H1 (cell line): ENCODE measurements at regions not wholly inside any gene's neighbourhood (a gene's known extent, or its start where the extent isn't known, plus 50 kb on each side); places are given as distances from the start of the nearest gene placed in this dataset.

Experiments
- CTCF ChIA-PET: fragments of 300-600 bp; sonication (Branson Sonifier 250); formaldehyde crosslinking; loops from one replicate; lab custom pipeline; 2021; ENCODE audit not compliant: partially characterized antibody; lab: Charles Lee
- POLR2A ChIA-PET: fragments of 300-600 bp; sonication (Branson Sonifier 250); formaldehyde crosslinking; loops from one replicate; lab custom pipeline; 2021; ENCODE audit warnings: inconsistent platforms; ENCODE audit not compliant: partially characterized antibody; lab: Charles Lee
- DNase-seq, 2 experiments: peaks; one replicate each; pipeline versions ENCODE4 v3.0.0 to v3.0.0-alpha.2; 2010 to 2022; ENCODE audit warnings: low spot score in 2 of 2, low read depth in 1 of 2, mixed read lengths in 1 of 2
- FAIRE-seq: peaks from 2 replicates; lab custom pipeline; 2011; peaks lifted over from hg19 to GRCh38; lab: Jason Lieb, UNC
- H2AFZ ChIP-seq: 2 replicates; pipeline ENCODE4 v1.8.1; 2012; ENCODE audit warnings: low read length, inconsistent platforms
- H2AK5ac ChIP-seq: 2 replicates; pipeline ENCODE4 v1.6.1; 2013; ENCODE audit warnings: low read depth, low read length
- H2BK120ac ChIP-seq: replicated peaks from 2 replicates; pipeline ENCODE3; 2013; ENCODE audit warnings: low read depth, low read length, inconsistent platforms
- H2BK12ac ChIP-seq: 2 replicates; pipeline ENCODE4 v1.6.1; 2013; ENCODE audit warnings: low read depth, low read length
- H2BK15ac ChIP-seq: 2 replicates; pipeline ENCODE4 v1.6.1; 2013; ENCODE audit warnings: low read length
- H2BK20ac ChIP-seq: 2 replicates; pipeline ENCODE4 v1.6.1; 2013; ENCODE audit warnings: low read length
- H2BK5ac ChIP-seq: 2 replicates; pipeline ENCODE4 v1.6.1; 2013; ENCODE audit warnings: low read depth, low read length
- H3K14ac ChIP-seq: 2 replicates; pipeline ENCODE4 v1.6.1; 2013; ENCODE audit warnings: inconsistent platforms; ENCODE audit not compliant: insufficient read length
- H3K18ac ChIP-seq: 2 replicates; pipeline ENCODE4 v1.6.1; 2013; ENCODE audit warnings: low read length; ENCODE audit errors: extremely low read depth
- H3K23ac ChIP-seq: 2 replicates; pipeline ENCODE4 v1.6.1; 2013; ENCODE audit warnings: inconsistent platforms; ENCODE audit not compliant: insufficient read length
- H3K23me2 ChIP-seq: 2 replicates; pipeline ENCODE4 v1.6.1; 2013; ENCODE audit warnings: low read depth, low read length
- H3K27ac ChIP-seq: 2 replicates; pipeline ENCODE4 v1.6.1; 2011; ENCODE audit warnings: low read depth, low read length, inconsistent platforms
- H3K27me3 ChIP-seq, 4 experiments: replicated peaks in 1 of 4; 1 replicate in 1 of 4; 2 replicates in 3 of 4; pipeline versions ENCODE4 v1.6.1 to v1.8.1; 2011 to 2013; ENCODE audit warnings: low read length in 3 of 4, mild to moderate bottlenecking in 3 of 4, inconsistent platforms in 2 of 4, mixed read lengths in 2 of 4, moderate library complexity in 1 of 4; ENCODE audit not compliant: control insufficient read depth in 3 of 4, insufficient read depth in 3 of 4; ENCODE audit errors: extremely low read depth in 1 of 4
- H3K36me3 ChIP-seq, 4 experiments: 2 replicates each; pipeline versions ENCODE4 v1.6.1 to v1.8.1; 2011 to 2013; ENCODE audit warnings: mild to moderate bottlenecking in 4 of 4, low read length in 3 of 4, moderate library complexity in 2 of 4, control low read depth in 1 of 4, inconsistent platforms in 1 of 4; ENCODE audit not compliant: insufficient read depth in 4 of 4, control insufficient read depth in 2 of 4
- H3K4ac ChIP-seq: replicated peaks from 2 replicates; pipeline ENCODE3; 2013; ENCODE audit warnings: low read length, low read depth, mixed read lengths, inconsistent platforms; ENCODE audit not compliant: insufficient read length
- H3K4me1 ChIP-seq, 4 experiments: replicated peaks in 1 of 4; 1 replicate in 1 of 4; 2 replicates in 3 of 4; pipeline versions ENCODE4 v1.6.1 to v1.8.1; 2011 to 2013; ENCODE audit warnings: low read length in 3 of 4, inconsistent platforms in 2 of 4, mixed read lengths in 1 of 4; ENCODE audit not compliant: insufficient read depth in 4 of 4, control insufficient read depth in 3 of 4
- H3K4me2 ChIP-seq, 2 experiments: 2 replicates each; pipeline versions ENCODE4 v1.6.1 to v1.8.1; 2011 to 2013; ENCODE audit warnings: low read depth in 2 of 2, low read length in 2 of 2, control low read depth in 1 of 2, inconsistent platforms in 1 of 2, mild to moderate bottlenecking in 1 of 2; ENCODE audit not compliant: insufficient read depth in 1 of 2
- H3K4me3 ChIP-seq, 4 experiments: fragments of 200-600, 300-600 bp in 1 of 4; sonication (generic), shearing (Covaris generic), sonication (Bioruptor Twin) in 1 of 4; 2 replicates each; pipeline versions ENCODE4 v1.5.1 to v1.8.1; 2011 to 2016; ENCODE audit warnings: low read length in 4 of 4, low read depth in 3 of 4, control low read depth in 2 of 4, inconsistent platforms in 2 of 4, mild to moderate bottlenecking in 2 of 4, mixed read lengths in 1 of 4, moderate library complexity in 1 of 4; ENCODE audit not compliant: insufficient read depth in 2 of 4; ENCODE audit errors: extremely low read depth in 1 of 4
- H3K56ac ChIP-seq: replicated peaks from 2 replicates; pipeline ENCODE3; 2013; ENCODE audit warnings: low read depth, mild to moderate bottlenecking, mixed read lengths, low read length, inconsistent platforms; ENCODE audit not compliant: insufficient read length
- H3K79me1 ChIP-seq: 2 replicates; pipeline ENCODE4 v1.6.1; 2013; ENCODE audit warnings: low read depth, low read length, control low read depth
- H3K79me2 ChIP-seq, 2 experiments: 2 replicates each; pipeline versions ENCODE4 v1.6.1 to v1.8.1; 2012 to 2013; ENCODE audit warnings: low read length in 2 of 2, mild to moderate bottlenecking in 2 of 2, inconsistent platforms in 1 of 2; ENCODE audit not compliant: insufficient read depth in 2 of 2, control insufficient read depth in 1 of 2
- H3K9ac ChIP-seq, 4 experiments: replicated peaks in 1 of 4; 1 replicate in 1 of 4; 2 replicates in 3 of 4; pipeline versions ENCODE4 v1.6.1 to v1.8.1; 2011 to 2013; ENCODE audit warnings: low read depth in 3 of 4, low read length in 3 of 4, control low read depth in 2 of 4, mild to moderate bottlenecking in 2 of 4, moderate library complexity in 2 of 4, inconsistent platforms in 1 of 4; ENCODE audit errors: extremely low read depth in 1 of 4
- H3K9me3 ChIP-seq, 2 experiments: 2 replicates each; pipeline versions ENCODE4 v1.6.1 to v1.8.1; 2012 to 2013; ENCODE audit warnings: mild to moderate bottlenecking in 2 of 2, moderate library complexity in 2 of 2, control low read depth in 1 of 2, inconsistent platforms in 1 of 2, low read depth in 1 of 2, low read length in 1 of 2, mixed read lengths in 1 of 2; ENCODE audit not compliant: insufficient read depth in 2 of 2
- H4K20me1 ChIP-seq, 2 experiments: replicated peaks in 1 of 2; 2 replicates each; pipeline versions ENCODE3 to v1.8.1; 2011 to 2013; ENCODE audit warnings: inconsistent platforms in 2 of 2, low read length in 2 of 2, mild to moderate bottlenecking in 1 of 2; ENCODE audit not compliant: insufficient read depth in 2 of 2, control insufficient read depth in 1 of 2
- H4K5ac ChIP-seq: 2 replicates; pipeline ENCODE4 v1.6.1; 2013; ENCODE audit warnings: low read length, low read depth, mixed read lengths, inconsistent platforms; ENCODE audit not compliant: insufficient read length
- H4K8ac ChIP-seq: 2 replicates; pipeline ENCODE4 v1.8.0; 2013; ENCODE audit warnings: mild to moderate bottlenecking, moderate library complexity, low read length, inconsistent platforms; ENCODE audit not compliant: insufficient read depth; ENCODE audit errors: extremely low read depth
- H4K91ac ChIP-seq: replicated peaks from 2 replicates; pipeline ENCODE3; 2013; ENCODE audit warnings: low read length, mixed read lengths, inconsistent platforms; ENCODE audit not compliant: insufficient read length
- ZNF274 ChIP-seq: IDR thresholded peaks from 2 replicates; pipeline ENCODE4 v1.7.0; 2012; ENCODE audit warnings: low read length, borderline replicate concordance; ENCODE audit errors: extremely low read depth
- WGBS, 2 experiments: shearing (Covaris generic) in 1 of 2; methylation state at CpG; one replicate each; pipeline versions ENCODE4 v1.1.6 to v1.1.7; 2013 to 2015; ENCODE audit warnings: low lambda C conversion rate in 2 of 2, mixed read lengths in 2 of 2, inconsistent platforms in 1 of 2, low coverage in 1 of 2, missing lambda C conversion rate in 1 of 2; ENCODE audit not compliant: insufficient replicate concordance in 2 of 2, insufficient coverage in 1 of 2, insufficient read length in 1 of 2; ENCODE audit errors: extremely low coverage in 1 of 2, missing lambda C conversion rate in 1 of 2; 5-methylcytosine and 5-hydroxymethylcytosine counted together

DNA sequence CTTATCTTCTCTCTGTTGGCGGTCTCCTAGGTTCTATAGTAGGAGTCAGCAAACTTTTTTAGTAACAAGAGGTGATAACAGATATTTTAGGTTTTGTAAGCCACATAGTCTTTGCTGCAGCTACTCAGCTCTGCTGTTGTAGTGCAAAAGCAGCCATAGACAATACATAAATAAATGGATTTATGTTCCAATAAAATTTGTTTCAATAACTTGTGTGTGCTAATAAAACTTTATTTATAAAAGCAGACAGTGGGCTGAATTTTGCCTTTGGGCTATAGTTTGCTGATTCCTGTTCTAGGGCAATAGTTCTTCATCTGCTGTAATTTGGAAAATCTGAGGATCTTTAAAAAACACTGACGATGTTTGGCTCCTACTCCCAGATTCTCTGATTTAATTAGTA lies 469.4 kb upstream of the TNC start:
- Histone ChIP-seq H3K4me3 (no peak overlapping the region), H4K8ac (no peak overlapping the region), H4K91ac (no peak overlapping the region), H2BK5ac (no peak overlapping the region), H3K4me2 (no peak overlapping the region), H3K79me1 (no peaks in the 10 kb centered on the region), H3K4me1 (peaks cover 0 to 2% (median 1%) of the 10 kb centered on the region in 4 experiments; a peak in 2 of 7 replicates), H3K9ac (no peak overlapping the region), H3K23me2 (peaks cover 2% of the 10 kb centered on the region; the same call in 1 of the 2 replicates), H2BK120ac (no peak overlapping the region), H3K23ac (no peak overlapping the region), H3K79me2 (no peaks in the 10 kb centered on the region), H3K27ac (no peak overlapping the region), H3K27me3 (no peaks in the 10 kb centered on the region), H4K20me1 (no peaks in the 10 kb centered on the region), H2BK15ac (no peak overlapping the region), H2AK5ac (no peak overlapping the region), H3K36me3 (no peaks in the 10 kb centered on the region), H3K9me3 (no peaks in the 10 kb centered on the region), H2BK12ac (no peak overlapping the region), H4K5ac (no peak overlapping the region), H3K56ac (no peak overlapping the region), H2BK20ac (no peak overlapping the region), H3K18ac (no peak overlapping the region), H3K14ac (no peak overlapping the region), H3K4ac (no peak overlapping the region), H2AFZ (no peak overlapping the region)
- TF ChIP-seq ZNF274, result no peak
- ChIA-PET CTCF (interaction anchor here (0.6 to 0.9 kb wide), 2 partner anchors 62 to 1216 kb away, joined by 3 read pairs; no protein-coding TSS in a partner anchor), POLR2A (no interaction called here)
- DNase-seq (no peak), FAIRE-seq (no peak)
- 93% methylated on average over 2 of the region's 2 CpGs; no CpG with 5 or more reads in 1 of the 2 experiments for WGBS, 2 experiments
